ENCODE measurements at regions not wholly inside any gene's neighbourhood (a gene's known extent, or its start where the extent isn't known, plus 50 kb on each side); places are given as distances from the start of the nearest gene placed in this dataset.

DNA sequence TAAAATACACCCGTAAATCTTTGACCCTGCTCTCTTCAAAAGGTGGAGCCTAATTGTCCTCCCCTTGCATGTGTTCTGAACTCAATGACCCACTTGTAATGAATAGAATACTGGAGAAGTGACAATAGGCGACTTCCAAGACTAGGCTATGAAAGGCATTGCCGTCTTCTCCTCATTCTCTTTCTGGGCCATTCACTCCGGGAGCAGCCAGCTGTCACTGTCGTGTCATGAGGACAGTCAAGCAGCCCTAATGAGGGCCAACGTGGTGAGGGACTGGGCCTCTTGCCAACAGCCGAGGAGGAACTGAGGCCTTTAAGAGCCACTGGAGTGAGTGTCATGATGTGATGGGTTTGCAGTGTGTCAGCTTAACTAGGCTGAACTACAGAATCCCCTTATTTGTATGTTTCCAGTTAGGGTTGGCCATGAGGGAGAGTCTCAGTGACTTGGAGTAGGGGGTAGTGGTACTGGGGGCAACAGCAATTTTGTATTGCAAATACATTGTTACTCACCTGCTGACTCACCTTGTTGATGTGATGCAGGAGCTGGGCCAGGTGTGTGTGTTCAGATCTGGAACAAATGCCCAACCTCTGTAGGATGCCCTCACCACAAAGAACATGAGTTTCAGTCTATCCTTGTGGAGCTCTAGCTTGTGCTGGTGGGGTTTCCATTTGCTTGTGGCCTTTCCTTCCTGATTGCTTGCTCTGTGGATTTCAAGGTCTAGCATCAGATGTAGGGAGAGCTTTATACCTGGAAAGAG lies 188.5 kb upstream of the PROK2 start:
- DNase-seq = no peak
- H3K9me3 ChIP-seq = no peaks in the 10 kb centered on the region
- intact Hi-C loops (cut with DNase I; ENCODE audit: low total_unique reads) = no loop called here
- 76 to 85% methylated on average over 7 of the region's 7 CpGs for WGBS, 2 donors
- H3K4me1 ChIP-seq = no peaks in the 10 kb centered on the region
- no peaks in the 10 kb centered on the region for H3K27me3 ChIP-seq
- no peak for TF ChIP-seq POLR2A (IDR thresholded peaks at IDR 0.05)
- no peak for TF ChIP-seq CTCF (IDR thresholded peaks at IDR 0.05)
- H3K27ac ChIP-seq = no peak overlapping the region
- H3K36me3 ChIP-seq (ENCODE audit: low read depth, missing control alignments) = no peaks in the 10 kb centered on the region
- no peak overlapping the region for H3K4me3 ChIP-seq

GRCh38 chr3:71972031-71972430 lies 187.1 kb upstream of the PROK2 start:
- Histone ChIP-seq H3K4me1 (no peaks in the 10 kb centered on the region), H3K4me3 (no peak overlapping the region), H3K27me3 (no peaks in the 10 kb centered on the region), H3K36me3 (ENCODE audit: low read depth, missing control alignments) (no peaks in the 10 kb centered on the region), H3K27ac (no peak overlapping the region), H3K9me3 (no peaks in the 10 kb centered on the region)
- DNase-seq = no peak
- 80 to 90% methylated on average over 5 of the region's 5 CpGs for WGBS, 2 donors
- no peak for TF ChIP-seq POLR2A (IDR thresholded peaks at IDR 0.05)
- TF ChIP-seq CTCF (IDR thresholded peaks at IDR 0.05) = no peak
- intact Hi-C loops (cut with DNase I; ENCODE audit: low total_unique reads) = no loop called here

- intact Hi-C loops (cut with DNase I; ENCODE audit: low total_unique reads) = no loop called here
- WGBS, 2 donors = 75 to 82% methylated on average over 3 to 4 of the region's 4 CpGs
- TF ChIP-seq CTCF (IDR thresholded peaks at IDR 0.05) = no peak
- TF ChIP-seq POLR2A (IDR thresholded peaks at IDR 0.05) = no peak
- H3K9me3 ChIP-seq = no peaks in the 10 kb centered on the region
- no peak overlapping the region for H3K4me3 ChIP-seq
- no peaks in the 10 kb centered on the region for H3K36me3 ChIP-seq (ENCODE audit: low read depth, missing control alignments)
- no peaks in the 10 kb centered on the region for H3K27me3 ChIP-seq
- DNase-seq = no peak
- no peak overlapping the region for H3K27ac ChIP-seq
- no peaks in the 10 kb centered on the region for H3K4me1 ChIP-seq
Observed at GRCh38 chr3:71968544-71968943, 183.6 kb upstream of the PROK2 start.

- TF ChIP-seq CTCF (IDR thresholded peaks at IDR 0.05) = no peak
- TF ChIP-seq POLR2A (IDR thresholded peaks at IDR 0.05) = no peak
- WGBS, 2 donors = 75 to 89% methylated on average over 3 of the region's 3 CpGs
- Histone ChIP-seq H3K27me3 (no peaks in the 10 kb centered on the region), H3K36me3 (ENCODE audit: low read depth, missing control alignments) (no peaks in the 10 kb centered on the region), H3K4me3 (no peak overlapping the region), H3K4me1 (no peaks in the 10 kb centered on the region), H3K9me3 (no peaks in the 10 kb centered on the region), H3K27ac (no peak overlapping the region)
- intact Hi-C loops (cut with DNase I; ENCODE audit: low total_unique reads) = no loop called here
- no peak for DNase-seq
Observed at GRCh38 chr3:71966185-71966584, 181.2 kb upstream of the PROK2 start.

DNA sequence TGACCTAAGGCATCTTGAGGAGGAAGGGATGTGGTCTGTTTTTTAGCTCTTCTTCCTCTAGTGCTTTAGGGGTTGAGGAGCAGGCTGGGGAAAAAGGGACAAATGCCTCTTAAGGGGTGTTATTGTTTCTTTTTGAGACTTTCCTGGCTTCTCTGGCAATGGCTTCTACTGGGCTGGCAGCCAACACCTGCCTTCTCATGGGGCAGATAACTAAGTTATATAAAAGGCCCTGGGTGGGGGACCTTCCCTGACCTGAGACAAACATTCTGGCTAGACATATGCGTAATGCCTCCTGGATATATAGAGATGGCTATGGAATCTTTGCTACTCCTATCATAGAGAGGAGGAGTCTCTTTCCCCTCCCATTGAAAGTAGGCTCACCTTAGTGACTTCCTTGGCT lies 179.2 kb upstream of the PROK2 start:
- Histone ChIP-seq H3K4me3 (no peak overlapping the region), H3K27me3 (no peaks in the 10 kb centered on the region), H3K36me3 (ENCODE audit: low read depth, missing control alignments) (no peaks in the 10 kb centered on the region), H3K9me3 (no peaks in the 10 kb centered on the region), H3K4me1 (no peaks in the 10 kb centered on the region), H3K27ac (no peak overlapping the region)
- intact Hi-C loops (cut with DNase I; ENCODE audit: low total_unique reads) = no loop called here
- 56 to 73% methylated on average over 1 of the region's 1 CpG for WGBS, 2 donors
- no peak for TF ChIP-seq CTCF (IDR thresholded peaks at IDR 0.05)
- TF ChIP-seq POLR2A (IDR thresholded peaks at IDR 0.05) = no peak
- no peak for DNase-seq

All from testis (tissue), 2 donors.